H9 (cell line): ENCODE measurements at regions not wholly inside any gene's neighbourhood (a gene's known extent, or its start where the extent isn't known, plus 50 kb on each side); places are given as distances from the start of the nearest gene placed in this dataset.
A peak's percentile ranks its signal among the peaks of the same experiment; 100 is the strongest.

Source experiments
- DNase-seq: peaks from one replicate; pipeline ENCODE4 v3.0.0-alpha.2; 2017
- H2AFZ ChIP-seq: one replicate; pipeline ENCODE4 v1.6.1; 2013; ENCODE audit warnings: mild to moderate bottlenecking, low read length, control low read depth, moderate library complexity
- H2AK5ac ChIP-seq: 2 replicates; pipeline ENCODE4 v1.6.1; 2013; ENCODE audit warnings: low read length, control low read depth, mixed read lengths; ENCODE audit not compliant: insufficient read length
- H2BK120ac ChIP-seq: one replicate; pipeline ENCODE4 v1.6.1; 2013; ENCODE audit warnings: low read depth, mild to moderate bottlenecking, low read length, control low read depth, inconsistent platforms; ENCODE audit not compliant: poor library complexity, severe bottlenecking
- H2BK12ac ChIP-seq: 2 replicates; pipeline ENCODE4 v1.6.1; 2013; ENCODE audit warnings: low read length, control low read depth, mixed read lengths, low read depth; ENCODE audit not compliant: insufficient read length
- H2BK15ac ChIP-seq: 2 replicates; pipeline ENCODE4 v1.6.1; 2013; ENCODE audit warnings: low read depth, low read length, control low read depth
- H2BK20ac ChIP-seq: one replicate; pipeline ENCODE4 v1.6.1; 2013; ENCODE audit warnings: low read depth, mild to moderate bottlenecking, low read length, control low read depth, inconsistent platforms; ENCODE audit not compliant: poor library complexity, severe bottlenecking
- H2BK5ac ChIP-seq: 2 replicates; pipeline ENCODE4 v1.6.1; 2013; ENCODE audit warnings: low read length, control low read depth, mixed read lengths; ENCODE audit not compliant: insufficient read length
- H3K14ac ChIP-seq: 2 replicates; pipeline ENCODE4 v1.6.1; 2013; ENCODE audit warnings: low read length, control low read depth; ENCODE audit not compliant: insufficient read depth
- H3K18ac ChIP-seq: 2 replicates; pipeline ENCODE4 v1.6.1; 2013; ENCODE audit warnings: low read depth, mild to moderate bottlenecking, mixed read lengths, low read length, control low read depth; ENCODE audit not compliant: insufficient read length
- H3K23ac ChIP-seq: 2 replicates; pipeline ENCODE4 v1.6.1; 2013; ENCODE audit warnings: low read length, control low read depth, mixed read lengths, low read depth; ENCODE audit not compliant: insufficient read length
- H3K23me2 ChIP-seq: 2 replicates; pipeline ENCODE4 v1.6.1; 2013; ENCODE audit warnings: low read depth, mild to moderate bottlenecking, mixed read lengths, low read length, control low read depth; ENCODE audit not compliant: insufficient read length, poor library complexity, severe bottlenecking
- H3K27ac ChIP-seq: 2 replicates; pipeline ENCODE4 v1.5.1; 2013; ENCODE audit warnings: low read length, control low read depth, mixed read lengths, low read depth; ENCODE audit not compliant: insufficient read length
- H3K27me3 ChIP-seq: 2 replicates; pipeline ENCODE4 v1.6.1; 2013; ENCODE audit warnings: low read length, control low read depth, inconsistent platforms; ENCODE audit not compliant: insufficient read depth
- H3K4ac ChIP-seq: 2 replicates; pipeline ENCODE4 v1.6.1; 2013; ENCODE audit warnings: low read depth, mild to moderate bottlenecking, control low read depth, inconsistent platforms, low read length, moderate library complexity
- H3K4me1 ChIP-seq: 2 replicates; pipeline ENCODE4 v1.6.1; 2013; ENCODE audit warnings: low read length, control low read depth, inconsistent platforms; ENCODE audit not compliant: insufficient read depth
- H3K4me2 ChIP-seq: 2 replicates; pipeline ENCODE4 v1.6.1; 2013; ENCODE audit warnings: low read length, control low read depth, mixed read lengths; ENCODE audit not compliant: insufficient read length, insufficient read depth
- H3K56ac ChIP-seq: 2 replicates; pipeline ENCODE4 v1.6.1; 2013; ENCODE audit warnings: low read depth, mild to moderate bottlenecking, mixed read lengths, low read length, control low read depth; ENCODE audit not compliant: insufficient read length
- H3K79me1 ChIP-seq: 2 replicates; pipeline ENCODE4 v1.6.1; 2013; ENCODE audit warnings: low read depth, mild to moderate bottlenecking, moderate library complexity, low read length, control low read depth, inconsistent platforms; ENCODE audit not compliant: insufficient read depth, poor library complexity, severe bottlenecking
- H3K79me2 ChIP-seq: 2 replicates; pipeline ENCODE4 v1.6.1; 2013; ENCODE audit warnings: low read length, control low read depth, inconsistent platforms; ENCODE audit not compliant: insufficient read depth
- H3K9ac ChIP-seq: 2 replicates; pipeline ENCODE4 v1.6.1; 2013; ENCODE audit warnings: low read length, control low read depth, mixed read lengths; ENCODE audit not compliant: insufficient read length; ENCODE audit errors: extremely low read depth
- H3K9me3 ChIP-seq: one replicate; pipeline ENCODE4 v1.6.1; 2013; ENCODE audit warnings: low read depth, low read length, inconsistent platforms; ENCODE audit not compliant: control insufficient read depth
- H3T11ph ChIP-seq: one replicate; pipeline ENCODE4 v1.6.1; 2013; ENCODE audit warnings: mild to moderate bottlenecking, low read length, control low read depth, inconsistent platforms
- H4K20me1 ChIP-seq: one replicate; pipeline ENCODE4 v1.6.1; 2013; ENCODE audit not compliant: control insufficient read depth, insufficient read length, insufficient read depth
- H4K5ac ChIP-seq: 2 replicates; pipeline ENCODE4 v1.6.1; 2013; ENCODE audit warnings: low read depth, mild to moderate bottlenecking, mixed read lengths, low read length, control low read depth; ENCODE audit not compliant: insufficient read length
- H4K8ac ChIP-seq: replicated peaks from 2 replicates; pipeline ENCODE4 v1.6.1; 2013; ENCODE audit warnings: low read length, control low read depth, mixed read lengths, low read depth; ENCODE audit not compliant: insufficient read length
- H4K91ac ChIP-seq: 2 replicates; pipeline ENCODE4 v1.6.1; 2013; ENCODE audit warnings: low read depth, mild to moderate bottlenecking, moderate library complexity, mixed read lengths, low read length, control low read depth; ENCODE audit not compliant: insufficient read length
- H3K27ac Mint-ChIP-seq, 3 experiments: 2 replicates in 2 of 3; 3 replicates in 1 of 3; pipeline ENCODE4 v1.8.0; 2020 to 2021; ENCODE audit warnings: mixed read lengths in 3 of 3, mild to moderate bottlenecking in 1 of 3, moderate library complexity in 1 of 3
- H3K27me3 Mint-ChIP-seq: 2 replicates; pipeline ENCODE4 v1.8.0; 2021; ENCODE audit warnings: low read depth, mild to moderate bottlenecking, moderate library complexity, mixed read lengths
- H3K36me3 Mint-ChIP-seq, 3 experiments: 2 replicates in 2 of 3; 3 replicates in 1 of 3; pipeline ENCODE4 v1.8.0; 2020 to 2021; ENCODE audit warnings: low read depth in 3 of 3, mixed read lengths in 3 of 3; ENCODE audit not compliant: insufficient read depth in 1 of 3
- H3K4me1 Mint-ChIP-seq, 2 experiments: 2 replicates each; pipeline ENCODE4 v1.8.0; 2020; ENCODE audit warnings: mixed read lengths in 2 of 2
- H3K4me3 Mint-ChIP-seq, 2 experiments: 2 replicates in 1 of 2; 3 replicates in 1 of 2; pipeline ENCODE4 v1.8.0; 2020 to 2021; ENCODE audit warnings: mild to moderate bottlenecking in 2 of 2, mixed read lengths in 2 of 2, moderate library complexity in 1 of 2
- H3K9me3 Mint-ChIP-seq, 2 experiments: 2 replicates in 1 of 2; 3 replicates in 1 of 2; pipeline ENCODE4 v1.8.0; 2020; ENCODE audit warnings: mild to moderate bottlenecking in 2 of 2, mixed read lengths in 2 of 2, moderate library complexity in 1 of 2
- CTCF ChIP-seq: fragments of 200-600 bp; sonication (generic); conservative IDR thresholded peaks from 3 replicates; pipeline ENCODE4 v1.8.0; 2021; ENCODE audit warnings: antibody characterized with exemption, mild to moderate bottlenecking
- WGBS: extraction: QIAGEN DNeasy Blood & Tissue Kit; methylation state at CpG from one replicate; pipeline ENCODE4 v1.1.7; 2013; ENCODE audit warnings: missing lambda C conversion rate, low lambda C conversion rate, mixed read lengths; ENCODE audit not compliant: insufficient read length; ENCODE audit errors: extremely low coverage; 5-methylcytosine and 5-hydroxymethylcytosine counted together

- Histone ChIP-seq H2BK15ac (no peak overlapping the region), H3T11ph (no peak overlapping the region), H2BK5ac (no peak overlapping the region), H2AK5ac (no peak overlapping the region), H3K56ac (no peak overlapping the region), H3K23me2 (no peaks in the 10 kb centered on the region), H3K18ac (no peak overlapping the region), H3K27ac (no peak overlapping the region), H2BK20ac (no peak overlapping the region), H4K8ac (no peak overlapping the region), H3K4me2 (no peak overlapping the region), H3K79me2 (no peaks in the 10 kb centered on the region), H3K9me3 (no peaks in the 10 kb centered on the region), H2BK12ac (no peak overlapping the region), H3K14ac (no peak overlapping the region), H2AFZ (no peak overlapping the region), H4K91ac (no peak overlapping the region), H3K4ac (no peak overlapping the region), H4K5ac (no peak overlapping the region), H2BK120ac (no peak overlapping the region), H3K79me1 (no peaks in the 10 kb centered on the region), H3K9ac (no peak overlapping the region), H4K20me1 (no peaks in the 10 kb centered on the region), H3K23ac (no peak overlapping the region), H3K27me3 (no peaks in the 10 kb centered on the region), H3K4me1 (no peaks in the 10 kb centered on the region)
- H3K27me3 Mint-ChIP-seq: no peaks in the 10 kb centered on the region
- H3K4me3 Mint-ChIP-seq: no peak overlapping the region
- H3K9me3 Mint-ChIP-seq: no peaks in the 10 kb centered on the region
- H3K36me3 Mint-ChIP-seq: no peaks in the 10 kb centered on the region
- H3K4me1 Mint-ChIP-seq: peaks cover 3% of the 10 kb centered on the region in 2 experiments; a peak in 3 of 4 replicates
- WGBS: no CpG with 5 or more reads among the region's 2 CpGs
- peak overlapping the region in 1 of 3 experiments; percentile 83; a peak in 1 of 7 replicates for H3K27ac Mint-ChIP-seq
- peak; percentile 27 for DNase-seq
- no peak; the same call in 2 of the 3 replicates for TF ChIP-seq CTCF
Measured at GRCh38 chr9:73009649-73010288, 56.9 kb upstream of the ALDH1A1 start.
